GM18508 (cell line): ENCODE measurements at regions not wholly inside any gene's neighbourhood (a gene's known extent, or its start where the extent isn't known, plus 50 kb on each side); places are given as distances from the start of the nearest gene placed in this dataset.

Source experiments
- ATAC-seq: cut with Tn5 transposase; IDR thresholded peaks from one replicate; pipeline ENCODE4 v1.9.1; 2021; ENCODE audit warnings: moderate number of reproducible peaks; ENCODE audit not compliant: insufficient read depth, unreplicated experiment

GRCh38 chr2:59900728-59901452 lies 652.6 kb downstream of the BCL11A start:
- no peak for ATAC-seq

DNA sequence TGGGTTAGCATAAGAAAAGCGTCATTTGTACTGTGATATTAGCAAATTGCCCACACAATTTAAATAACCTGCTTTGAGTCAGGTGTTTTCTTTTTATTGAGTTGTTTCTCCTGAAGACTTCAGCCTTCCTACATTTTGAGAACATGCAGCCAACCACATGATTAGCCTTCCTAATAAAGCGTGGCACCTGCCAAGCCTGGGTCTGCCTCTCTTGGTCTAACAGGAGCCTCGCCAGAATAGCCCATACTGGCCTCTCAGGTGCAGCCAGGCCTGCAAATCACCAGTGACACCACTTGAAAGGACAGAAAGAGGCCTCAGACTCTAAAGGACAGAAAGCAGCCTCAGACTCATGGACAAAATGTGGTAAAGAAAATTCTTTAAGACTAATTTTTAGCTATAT lies 653.8 kb downstream of the BCL11A start:
- ATAC-seq: no peak

DNA sequence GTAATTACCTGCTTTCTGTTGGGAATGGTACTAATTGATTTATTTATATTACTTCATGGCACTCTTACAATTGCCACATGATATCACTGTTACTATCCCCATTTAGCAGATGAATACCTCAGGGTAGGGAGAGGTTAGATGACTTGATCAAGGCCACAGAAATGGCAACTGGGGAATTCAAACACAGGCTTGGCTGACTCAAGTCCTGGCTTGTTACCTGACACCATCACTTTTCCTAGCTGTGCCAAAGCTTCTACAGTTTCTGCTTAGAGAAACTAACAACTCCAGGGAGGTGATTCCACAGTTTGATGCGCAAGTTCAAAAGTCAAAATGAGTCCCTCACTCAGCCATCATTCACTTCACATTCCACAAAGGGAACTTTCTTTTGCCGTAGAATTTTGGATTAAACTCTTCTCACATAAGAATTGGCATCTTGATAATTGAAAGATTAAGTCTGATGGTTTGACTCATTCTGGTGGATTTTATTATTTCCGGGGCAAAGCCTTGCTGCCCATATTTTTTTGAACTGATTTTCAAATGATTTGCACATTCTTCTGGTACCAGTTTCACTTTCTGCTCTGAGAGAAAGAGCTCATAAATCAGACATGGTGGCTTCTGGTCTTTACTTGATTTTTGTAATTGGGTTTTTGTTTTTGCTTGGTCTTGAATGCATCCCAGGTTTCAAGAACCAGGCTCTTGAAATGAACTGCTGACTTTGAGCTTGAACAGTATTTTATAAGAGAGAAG lies 656.8 kb downstream of the BCL11A start:
- no peak for ATAC-seq

DNA sequence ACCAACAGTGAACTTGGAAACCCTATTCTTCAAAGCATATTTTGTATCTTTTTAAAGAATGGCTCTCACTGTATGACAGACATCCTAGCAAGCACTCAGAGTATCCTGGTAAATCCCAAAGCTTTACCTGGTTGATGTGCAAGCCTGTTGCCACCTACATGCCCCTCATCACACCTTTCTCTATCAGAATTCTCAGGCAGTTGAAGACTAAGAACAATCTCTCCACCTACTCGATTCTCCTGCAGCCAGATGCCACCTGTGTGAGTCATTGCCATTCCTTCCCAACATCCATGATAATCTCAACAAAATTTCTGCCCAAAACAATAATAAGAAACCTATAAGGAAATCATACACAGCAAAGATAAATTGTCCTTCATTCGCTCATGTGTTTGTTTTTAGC lies 659.8 kb downstream of the BCL11A start:
- ATAC-seq: no peak

- no peak for ATAC-seq
Observed at GRCh38 chr2:59892398-59892797, 661.1 kb downstream of the BCL11A start.

DNA sequence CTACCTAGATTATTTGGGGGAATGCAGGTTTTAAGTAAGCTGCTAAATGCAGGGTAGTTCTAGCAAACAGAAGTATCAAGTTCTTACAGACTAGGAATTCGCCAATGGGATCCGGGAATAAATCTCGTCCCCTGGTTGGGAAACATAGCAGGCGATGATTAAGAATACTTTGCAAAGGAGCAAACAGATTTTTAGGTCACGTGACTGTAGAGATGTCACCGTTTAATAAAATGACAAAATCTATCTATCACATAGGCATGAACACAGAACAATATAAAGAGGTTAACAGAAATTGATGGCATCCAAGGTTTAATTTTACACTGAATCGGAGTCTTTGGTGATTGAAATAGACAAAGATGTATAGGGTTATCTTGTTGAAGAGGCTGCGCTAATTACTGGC lies 664.1 kb downstream of the BCL11A start:
- no peak for ATAC-seq

DNA sequence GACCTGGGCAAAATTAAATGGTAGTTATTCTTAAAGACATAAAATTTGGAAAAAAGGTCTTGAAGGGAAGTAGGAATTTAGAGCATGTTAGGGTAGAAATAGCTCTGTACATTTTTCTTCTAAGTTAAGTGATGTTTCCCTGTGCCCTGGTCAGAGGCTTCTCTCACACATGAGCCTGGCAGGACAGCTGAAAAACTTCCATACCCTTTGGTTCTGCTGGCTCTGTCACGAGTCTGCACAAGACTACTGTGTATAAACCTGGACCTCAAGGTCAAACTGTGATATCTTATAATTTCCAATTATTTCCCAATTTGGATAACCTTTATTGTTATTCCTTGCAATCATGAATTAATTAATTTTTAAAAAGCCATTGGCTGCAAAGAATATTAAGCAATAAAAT lies 664.7 kb downstream of the BCL11A start:
- no peak for ATAC-seq

DNA sequence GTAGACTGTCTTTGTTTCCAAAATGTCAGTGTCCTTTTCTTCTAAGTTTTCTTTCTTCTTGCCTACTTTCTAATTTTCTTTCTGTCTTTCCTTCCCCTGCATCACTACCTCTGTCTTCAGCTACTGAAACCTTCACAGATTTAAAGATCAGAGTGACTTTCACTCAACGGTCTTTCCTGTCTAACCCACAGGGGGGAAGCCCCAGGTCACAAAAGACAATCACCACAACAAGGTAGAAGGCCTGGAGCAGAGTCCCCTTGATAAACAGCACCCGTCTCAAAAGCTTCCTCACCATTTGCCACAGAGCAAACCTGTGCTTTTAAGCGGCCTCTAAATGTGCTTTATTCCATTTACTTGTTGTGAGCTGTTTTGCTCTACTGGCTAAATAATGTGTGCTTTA lies 665.4 kb downstream of the BCL11A start:
- peak; percentile 76 for ATAC-seq

DNA sequence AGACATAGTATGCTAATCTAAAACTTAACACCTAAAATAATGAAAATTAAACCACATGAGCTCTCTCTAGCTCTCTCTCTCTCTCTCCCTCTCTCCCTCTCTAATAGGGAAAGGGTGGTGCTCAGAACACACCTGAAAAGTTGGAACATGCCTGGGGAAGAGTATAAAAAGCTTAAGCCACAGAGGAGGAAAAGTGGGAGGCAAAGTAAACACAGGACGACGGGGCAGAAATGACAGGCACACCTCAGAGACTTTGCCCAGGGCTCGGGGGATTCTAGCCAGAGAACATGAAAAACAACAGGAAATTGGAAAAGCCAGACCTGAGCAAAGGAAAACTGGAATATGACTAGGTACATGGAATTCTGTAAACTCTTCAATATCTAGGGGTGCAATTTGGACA lies 666.1 kb downstream of the BCL11A start:
- ATAC-seq: no peak

DNA sequence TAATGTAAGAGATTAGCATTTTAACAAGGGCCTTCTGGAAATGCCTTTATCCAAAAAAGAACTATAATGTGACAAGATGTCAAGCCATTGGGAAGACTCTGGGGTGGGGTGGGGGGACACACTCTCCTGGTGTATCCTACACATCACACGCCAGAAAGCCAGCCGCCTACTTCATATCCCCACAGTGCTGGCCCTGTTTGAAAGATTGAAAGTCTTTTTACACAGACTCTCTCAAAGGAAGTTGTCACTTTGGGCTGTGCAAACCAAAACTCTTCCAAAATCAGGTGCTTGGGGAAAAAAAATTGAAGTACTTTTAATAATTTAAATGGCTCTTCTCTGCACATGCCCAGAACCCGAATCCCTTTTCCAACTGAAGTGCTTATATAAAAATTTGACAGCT lies 666.7 kb downstream of the BCL11A start:
- ATAC-seq: no peak

- ATAC-seq: no peak
Observed at GRCh38 chr2:59885541-59885940, 667.9 kb downstream of the BCL11A start.

DNA sequence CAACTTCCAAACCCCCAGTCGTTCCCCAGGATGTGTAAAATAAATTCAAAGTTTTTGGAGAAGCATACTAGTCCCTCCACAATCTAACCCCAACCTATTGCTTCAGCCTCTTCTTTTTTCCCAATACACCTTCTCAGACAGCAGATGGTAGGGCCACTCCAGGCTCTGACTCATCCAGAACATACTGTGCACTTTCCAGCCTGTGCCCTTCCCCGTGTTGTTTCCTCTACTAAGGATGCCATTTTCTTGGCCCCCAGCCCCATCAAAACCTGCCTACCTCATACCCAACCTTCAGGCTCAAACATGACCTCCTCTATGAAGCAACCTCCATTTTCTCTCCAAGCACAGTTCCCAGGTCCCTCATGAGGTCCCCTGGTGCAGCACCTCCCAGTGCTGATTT lies 669.3 kb downstream of the BCL11A start:
- ATAC-seq: no peak

GRCh38 chr2:59882822-59883221 lies 670.6 kb downstream of the BCL11A start:
- no peak for ATAC-seq

GRCh38 chr2:59882279-59882678 lies 671.2 kb downstream of the BCL11A start:
- ATAC-seq: no peak

DNA sequence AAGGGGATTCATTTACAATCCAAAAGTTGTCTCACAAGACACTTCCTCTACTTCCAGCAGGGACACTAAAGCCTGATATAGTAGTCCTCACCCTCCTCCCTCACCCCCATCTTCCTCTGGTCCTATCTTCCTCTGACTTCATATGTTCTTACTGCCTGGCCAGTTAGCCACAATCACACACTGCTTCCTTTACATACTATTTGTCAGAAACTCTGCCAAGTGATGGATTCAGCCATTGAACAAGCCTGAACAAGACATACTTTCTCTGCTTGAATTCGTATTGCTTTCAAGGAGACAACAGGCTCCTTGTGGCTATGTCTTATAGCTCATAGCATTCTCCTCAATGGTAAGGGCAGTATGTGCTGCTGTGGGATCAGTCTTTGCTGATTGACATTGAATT lies 672.2 kb downstream of the BCL11A start:
- ATAC-seq: no peak

GRCh38 chr2:59879700-59880131 lies 673.7 kb downstream of the BCL11A start:
- ATAC-seq: no peak

DNA sequence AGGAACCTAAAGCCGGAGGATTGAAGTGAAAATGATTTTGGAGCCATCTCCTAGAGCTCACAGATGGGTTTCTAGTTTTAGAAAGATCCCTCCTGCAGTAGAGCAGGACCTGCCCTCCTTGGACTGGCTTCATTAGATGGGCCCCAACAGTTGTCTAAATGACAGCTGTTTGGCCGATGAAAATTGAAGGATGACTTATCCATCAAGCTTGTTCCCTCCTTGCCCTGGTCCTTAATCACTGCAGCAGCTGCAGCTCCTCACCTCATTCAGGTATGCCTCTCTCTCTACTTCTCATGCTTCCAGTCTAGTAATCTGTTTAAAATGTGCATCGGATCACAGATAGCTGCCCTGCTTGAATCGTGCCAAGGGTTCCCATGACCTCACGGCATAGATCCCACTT lies 677.6 kb downstream of the BCL11A start:
- no peak for ATAC-seq

GRCh38 chr2:59874971-59875755 lies 678.3 kb downstream of the BCL11A start:
- ATAC-seq: no peak

- no peak for ATAC-seq
Observed at GRCh38 chr2:59874361-59874760, 679.1 kb downstream of the BCL11A start.

DNA sequence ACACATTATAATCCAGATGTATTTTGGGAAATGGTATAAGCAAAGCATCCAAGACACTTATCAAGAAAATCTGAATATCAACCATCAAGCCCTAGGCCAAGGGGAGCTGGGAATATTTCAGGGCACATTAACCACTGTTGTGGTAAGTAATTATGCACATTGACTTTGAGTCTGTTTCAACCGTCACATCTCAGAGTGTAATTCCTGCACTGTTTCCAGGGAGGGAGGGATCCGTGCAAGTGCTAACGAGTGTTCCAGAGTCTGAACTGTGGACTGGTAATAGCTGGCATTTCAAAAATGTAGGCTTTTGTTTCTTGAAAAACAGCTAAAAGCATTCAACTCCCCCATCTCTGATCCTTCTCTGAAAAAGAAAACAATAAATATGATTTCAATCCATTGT lies 681.6 kb downstream of the BCL11A start:
- ATAC-seq: no peak

DNA sequence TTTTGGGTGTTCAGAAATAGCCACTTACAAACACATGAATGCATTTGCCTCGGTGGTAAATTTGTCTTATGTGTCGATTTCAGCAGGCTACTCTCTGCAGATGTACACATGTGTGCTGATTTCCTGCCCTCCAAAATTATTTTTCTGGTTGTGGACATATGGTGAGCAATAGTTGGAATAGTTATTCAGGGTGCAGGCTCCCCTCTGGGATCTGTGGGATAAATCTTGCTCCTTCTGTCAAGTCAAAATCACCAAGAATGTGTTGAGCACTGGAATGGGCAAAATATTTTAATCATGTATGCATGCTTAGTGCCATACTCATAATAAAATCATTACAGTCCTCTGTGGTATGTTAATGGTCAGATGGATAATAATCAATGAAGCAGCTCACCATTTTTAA lies 684.5 kb downstream of the BCL11A start:
- ATAC-seq: no peak
